ENCODE measurements at regions not wholly inside any gene's neighbourhood (a gene's known extent, or its start where the extent isn't known, plus 50 kb on each side); places are given as distances from the start of the nearest gene placed in this dataset.
"Not testable (repeated sequence)": the region's sequence is repeated elsewhere in the genome, so short reads cannot be mapped to it uniquely, and the experiment has no call there.

DNA sequence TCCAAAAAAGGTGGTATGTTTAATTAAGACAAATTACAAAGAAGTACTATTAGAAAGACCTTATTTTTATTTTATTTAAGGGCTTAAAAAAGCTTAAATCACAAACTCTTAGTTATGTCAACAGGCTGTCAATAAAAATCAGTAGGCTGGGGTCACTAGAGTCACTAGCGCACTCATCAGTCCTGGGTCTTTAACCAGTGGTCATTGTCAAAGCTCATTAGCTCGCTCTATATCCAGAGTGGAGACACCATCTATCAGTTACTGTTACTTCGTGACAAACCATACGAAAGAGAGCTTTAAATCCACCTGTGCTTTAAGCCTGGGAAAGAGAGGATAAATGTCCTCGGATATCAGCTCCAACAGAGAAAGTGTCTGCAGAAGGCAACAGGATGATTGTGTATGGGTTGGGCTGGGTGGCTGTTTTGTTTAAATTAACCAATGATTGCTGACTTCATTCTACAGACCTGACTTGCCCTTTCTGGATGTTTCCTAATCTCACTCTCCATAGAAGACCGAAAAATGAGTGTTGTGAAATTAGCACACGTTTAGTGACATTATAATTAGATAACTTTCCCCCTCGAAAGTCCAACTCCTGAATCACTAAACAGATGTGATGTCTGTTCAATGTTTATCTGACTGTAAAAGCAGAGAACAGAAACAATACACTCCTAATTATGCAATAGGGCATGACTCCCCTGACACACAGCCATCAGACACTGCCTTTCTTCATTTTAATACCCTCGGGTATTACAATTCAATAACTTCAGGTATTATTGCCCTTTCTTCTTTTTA lies 123.6 kb upstream of the TNPO1 start:
- no peak for DNase-seq

DNA sequence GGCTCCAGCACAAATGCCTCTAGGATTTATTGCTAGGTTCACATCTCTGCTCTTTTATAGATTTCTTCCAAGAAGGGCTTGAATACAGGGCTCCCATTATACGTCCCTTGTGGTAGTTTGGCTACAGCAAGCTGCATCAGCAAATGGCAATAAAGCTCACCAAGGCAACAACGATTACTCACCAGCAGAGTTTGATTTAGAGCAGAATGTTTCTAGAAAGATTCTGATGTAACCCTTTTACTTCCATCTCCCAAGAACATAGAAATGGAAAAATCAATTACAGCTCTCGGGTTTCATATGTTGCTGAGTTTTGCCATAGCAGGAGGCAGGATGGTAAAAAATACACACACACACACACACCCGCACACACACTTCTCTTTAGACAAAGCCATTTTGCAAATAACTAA lies 124.2 kb upstream of the TNPO1 start:
- peak; percentile 1 for DNase-seq

DNA sequence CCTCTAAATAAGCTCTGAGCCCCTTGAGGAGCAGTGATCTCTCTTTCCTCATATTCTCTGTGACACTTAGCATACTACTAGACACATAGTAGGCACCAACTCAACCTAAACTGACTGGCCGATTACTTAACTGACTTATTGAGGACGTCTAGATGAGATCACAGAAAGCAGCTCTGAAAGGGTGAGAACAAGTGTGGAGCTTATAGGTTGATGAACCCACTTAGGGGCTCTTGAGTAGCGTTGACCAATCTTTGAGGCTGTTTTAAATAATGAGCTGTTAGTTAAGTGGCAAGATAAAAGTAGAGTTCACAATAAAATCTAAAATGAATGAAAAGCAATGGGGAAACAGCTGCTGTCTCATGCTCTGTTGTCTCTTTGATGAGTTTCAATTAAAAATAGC lies 124.7 kb upstream of the TNPO1 start:
- peak; percentile 1 for DNase-seq

DNA sequence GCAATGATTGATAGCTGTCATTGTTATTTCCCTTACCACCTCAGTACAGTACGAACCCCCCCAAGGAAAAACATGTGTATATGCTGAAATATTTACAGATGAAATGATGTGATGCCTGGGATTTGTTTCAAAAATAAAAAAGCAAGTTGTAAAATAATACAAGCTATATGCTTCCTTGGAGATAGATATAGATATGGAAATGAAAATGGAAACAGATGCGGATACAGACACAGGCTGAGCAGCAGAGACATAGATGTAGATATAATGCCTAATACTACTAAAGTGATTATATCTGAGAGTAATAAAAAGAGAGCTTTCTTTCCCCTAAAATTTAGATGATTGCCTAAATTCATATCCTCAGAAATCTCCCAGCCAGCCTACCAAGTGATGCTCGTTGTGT lies 127.5 kb upstream of the TNPO1 start:
- DNase-seq = no peak

DNA sequence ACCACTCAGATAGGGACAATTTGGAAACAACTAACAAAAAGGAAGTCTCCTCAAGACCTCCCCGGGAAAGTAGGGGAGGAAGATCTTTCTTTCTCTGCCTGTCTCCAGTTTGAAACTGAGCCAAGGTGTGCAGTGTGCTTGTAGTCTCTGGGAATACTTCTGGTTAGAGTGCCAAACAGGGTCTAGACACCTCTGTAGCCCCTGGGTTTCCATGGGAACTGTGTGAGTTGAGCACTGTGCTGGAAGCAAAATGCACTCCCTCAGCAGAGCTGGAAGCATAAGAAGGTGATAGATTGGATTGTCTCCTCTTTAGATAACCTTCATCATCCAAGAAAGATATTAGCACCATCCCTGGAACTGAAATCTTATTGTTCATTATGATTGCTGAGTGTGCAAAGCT lies 129.2 kb upstream of the TNPO1 start:
- DNase-seq = peak; percentile 19

DNA sequence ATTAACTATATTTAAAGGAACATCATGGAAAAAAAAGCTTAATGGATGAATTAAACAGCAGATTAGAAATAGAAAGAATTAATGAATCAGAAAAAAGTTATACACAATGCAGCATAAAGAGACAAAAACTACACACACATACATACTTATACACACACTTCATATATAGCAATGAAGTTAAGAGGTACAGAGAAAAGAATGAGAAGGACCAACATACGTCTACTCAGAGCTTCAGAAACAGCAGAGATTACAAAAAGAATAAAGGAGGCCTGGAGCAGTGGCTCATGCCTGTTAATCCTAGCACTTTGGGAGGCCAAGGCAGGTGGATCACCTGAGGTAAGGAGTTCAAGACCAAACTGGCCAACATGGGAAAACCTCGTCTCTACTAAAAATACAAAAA lies 133.9 kb upstream of the TNPO1 start:
- DNase-seq = no peak

DNA sequence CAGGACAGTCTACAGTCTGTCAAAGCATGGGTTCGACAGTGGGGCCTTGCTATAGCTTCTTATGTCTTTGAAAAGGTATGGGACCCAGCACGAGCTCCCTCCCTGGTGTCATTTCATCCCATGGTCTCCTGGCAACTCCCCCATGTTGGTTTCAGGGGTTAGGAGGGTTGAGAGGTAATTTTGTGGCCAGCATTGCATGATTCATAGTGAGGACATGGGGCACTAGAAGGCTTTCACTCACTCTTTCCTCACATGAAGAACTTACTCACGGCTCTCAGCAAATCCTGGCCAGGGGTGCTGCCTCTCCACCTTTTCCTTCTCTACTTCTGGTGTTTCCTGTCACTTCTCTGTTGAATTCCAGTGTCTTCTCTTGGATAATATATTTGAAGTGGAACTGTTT lies 134.7 kb upstream of the TNPO1 start:
- no peak for DNase-seq

DNA sequence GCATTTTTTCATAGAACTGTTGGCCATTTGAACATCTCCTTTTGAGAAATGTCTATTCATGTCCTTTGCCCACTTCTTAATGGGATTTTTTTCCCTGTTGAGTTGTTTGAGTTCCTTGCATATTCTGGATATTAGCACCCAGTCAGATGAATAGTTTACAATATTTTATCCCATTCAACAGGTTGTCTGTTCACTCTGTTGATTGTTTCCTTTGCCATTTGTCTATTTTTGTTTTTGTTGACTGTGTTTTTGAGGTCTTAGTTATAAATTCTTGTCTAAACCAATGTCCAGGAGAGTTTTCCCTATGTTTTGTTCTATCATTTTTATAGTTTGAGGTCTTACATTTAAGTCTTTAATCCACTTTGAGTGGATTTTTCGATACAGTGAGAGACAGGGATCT lies 139.0 kb upstream of the TNPO1 start:
- no peak for DNase-seq

DNA sequence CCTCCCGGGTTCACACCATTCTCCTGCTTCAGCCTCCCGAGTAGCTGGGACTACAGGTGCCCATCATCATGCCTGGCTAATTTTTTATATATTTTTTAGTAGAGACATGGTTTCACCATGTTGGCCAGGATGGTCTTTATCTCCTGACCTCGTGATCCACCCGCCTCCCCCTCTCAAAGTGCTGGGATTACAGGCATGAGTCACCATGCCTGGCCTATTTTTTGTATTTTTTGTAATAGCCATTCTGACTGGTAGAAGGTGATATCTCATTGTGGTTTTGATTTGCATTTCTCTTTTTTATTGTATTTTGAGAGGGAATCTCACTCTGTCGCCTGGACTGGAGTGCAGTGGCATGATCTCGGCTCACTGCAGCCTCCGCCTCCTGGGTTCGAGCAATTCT lies 139.6 kb upstream of the TNPO1 start:
- DNase-seq = not testable (repeated sequence)

DNA sequence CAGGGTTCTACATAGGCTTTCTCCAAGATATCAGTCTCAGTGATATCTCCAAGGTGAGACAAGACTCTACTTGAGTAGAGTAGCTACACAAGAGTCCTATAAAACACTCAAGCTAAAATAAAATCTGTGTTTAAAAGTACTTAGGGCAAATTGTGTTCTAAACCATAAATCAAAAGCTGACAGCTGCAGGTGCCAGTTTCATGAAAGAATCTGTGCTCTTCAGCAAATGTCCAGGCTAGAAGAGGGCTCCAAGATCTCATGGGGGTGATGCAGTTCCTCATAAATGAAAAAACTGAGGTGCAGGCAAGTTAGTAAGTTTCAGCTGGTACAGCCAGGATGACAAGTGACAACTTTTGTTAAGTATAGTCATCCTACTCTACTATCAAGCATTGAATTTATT lies 142.8 kb upstream of the TNPO1 start:
- peak; percentile 47 for DNase-seq

DNA sequence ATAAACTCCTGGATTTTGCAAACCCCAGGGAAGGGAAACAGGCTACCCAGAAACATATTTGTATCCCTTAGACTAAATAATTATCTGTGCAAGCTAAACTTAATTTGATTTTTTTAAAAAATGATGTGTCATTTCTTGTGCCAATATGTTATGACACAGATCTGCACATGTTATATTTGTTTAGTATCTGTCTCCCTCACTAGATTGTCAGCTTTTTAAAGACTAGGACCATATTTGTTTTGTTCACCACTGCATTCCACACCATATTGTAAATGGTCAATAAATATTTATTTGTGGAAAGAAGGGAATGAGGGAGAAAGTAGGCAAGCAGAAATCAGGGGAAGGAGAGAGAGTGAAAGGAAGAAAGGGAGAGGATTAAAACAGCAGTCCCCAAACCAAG lies 143.3 kb upstream of the TNPO1 start:
- no peak for DNase-seq

DNA sequence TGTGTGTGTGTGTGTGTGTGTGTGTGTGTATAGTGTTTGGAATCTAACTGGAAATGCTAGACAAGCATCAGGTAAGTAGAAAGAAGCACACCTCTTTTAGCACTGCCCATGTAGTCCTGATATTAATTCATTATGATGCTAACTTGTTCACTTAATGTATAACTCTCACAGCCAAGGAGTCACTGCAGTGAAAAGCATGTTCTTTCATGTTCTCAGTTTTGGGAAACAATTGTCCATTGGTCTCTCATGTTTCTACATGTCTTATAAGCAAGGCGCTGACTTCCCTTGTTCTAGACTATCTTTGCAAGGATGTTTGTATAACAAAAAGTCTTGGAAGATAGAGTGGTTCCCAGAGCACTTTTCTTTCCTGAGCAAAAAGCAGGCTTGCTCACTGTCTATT lies 148.8 kb upstream of the TNPO1 start:
- no peak for DNase-seq

DNA sequence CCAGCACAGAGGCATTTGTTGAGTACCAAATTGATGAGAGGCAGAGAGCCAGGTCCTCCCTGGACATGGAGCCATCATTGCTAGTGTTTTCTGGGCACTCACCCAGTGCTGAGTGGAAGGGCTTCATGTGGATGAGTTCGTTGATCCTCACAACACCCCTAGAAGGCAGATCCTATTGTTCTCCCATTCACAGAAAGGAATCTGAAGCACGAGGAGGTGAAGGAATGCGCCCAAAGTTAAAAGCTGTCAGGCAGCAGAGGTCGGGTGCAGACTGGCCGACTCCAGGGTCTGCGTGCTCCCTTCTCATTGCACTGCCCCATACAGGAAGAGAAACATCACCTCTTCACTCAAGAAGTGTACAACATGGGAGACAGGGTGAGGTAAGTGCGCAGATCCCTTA lies 153.5 kb upstream of the TNPO1 start:
- no peak for DNase-seq

DNA sequence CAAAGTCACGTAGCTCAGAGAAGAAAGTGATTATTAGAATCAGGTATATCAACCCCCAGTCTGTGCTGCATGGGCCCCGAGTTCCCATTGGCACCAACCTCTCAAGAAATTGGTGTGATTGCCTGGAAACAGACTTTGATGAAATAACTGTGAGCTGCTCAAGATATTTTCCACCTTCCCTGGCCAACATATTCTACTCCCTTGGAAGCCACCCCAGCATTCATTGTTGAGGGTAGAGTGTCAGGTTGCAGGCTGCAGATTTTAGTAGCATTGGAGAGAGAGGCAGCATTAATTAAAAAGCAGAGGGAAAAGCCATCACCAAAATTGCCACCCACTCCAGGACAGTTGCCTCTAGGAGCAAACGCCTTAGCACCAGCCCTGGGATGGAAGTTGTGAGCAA lies 154.2 kb upstream of the TNPO1 start:
- no peak for DNase-seq

DNA sequence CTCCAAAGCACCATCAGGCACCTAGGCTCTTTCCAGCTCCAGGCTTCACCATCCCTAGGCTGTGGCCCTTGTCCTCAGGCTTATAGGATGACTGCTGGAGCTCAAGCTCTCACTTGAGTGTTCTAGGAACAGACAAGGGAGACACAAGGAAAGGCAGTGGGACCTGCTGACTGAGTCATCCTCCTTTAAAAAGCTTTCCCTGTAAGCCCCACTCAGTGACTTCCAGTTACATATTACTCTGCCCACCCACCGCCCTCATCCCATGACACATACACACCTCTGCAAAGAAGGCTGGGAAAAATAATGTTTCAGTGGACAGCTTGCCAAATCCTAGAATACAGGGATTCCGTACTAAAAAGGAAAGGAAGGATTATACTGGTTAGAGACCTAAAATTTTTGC lies 154.2 kb upstream of the ZNF366 start:
- DNase-seq = no peak

DNA sequence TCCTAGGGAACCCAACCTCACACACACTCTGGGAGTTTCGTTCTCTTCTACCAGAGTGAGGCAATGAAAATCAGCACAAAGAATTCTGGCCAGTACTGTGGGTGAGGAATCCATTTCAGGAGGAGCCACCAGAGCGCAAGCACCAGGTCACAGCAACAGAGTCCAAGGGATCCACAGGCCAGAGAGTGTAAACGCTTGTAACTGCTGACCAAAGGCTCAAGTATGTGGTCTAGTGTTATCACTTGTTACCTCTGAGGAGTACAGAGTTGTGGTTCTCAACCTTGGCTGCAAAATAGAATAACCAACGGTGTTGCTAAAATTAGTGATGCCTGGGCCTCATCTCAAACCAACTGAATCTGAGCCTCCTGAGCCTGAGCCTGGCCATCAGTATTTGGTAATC lies 152.5 kb upstream of the ZNF366 start:
- DNase-seq = no peak

DNA sequence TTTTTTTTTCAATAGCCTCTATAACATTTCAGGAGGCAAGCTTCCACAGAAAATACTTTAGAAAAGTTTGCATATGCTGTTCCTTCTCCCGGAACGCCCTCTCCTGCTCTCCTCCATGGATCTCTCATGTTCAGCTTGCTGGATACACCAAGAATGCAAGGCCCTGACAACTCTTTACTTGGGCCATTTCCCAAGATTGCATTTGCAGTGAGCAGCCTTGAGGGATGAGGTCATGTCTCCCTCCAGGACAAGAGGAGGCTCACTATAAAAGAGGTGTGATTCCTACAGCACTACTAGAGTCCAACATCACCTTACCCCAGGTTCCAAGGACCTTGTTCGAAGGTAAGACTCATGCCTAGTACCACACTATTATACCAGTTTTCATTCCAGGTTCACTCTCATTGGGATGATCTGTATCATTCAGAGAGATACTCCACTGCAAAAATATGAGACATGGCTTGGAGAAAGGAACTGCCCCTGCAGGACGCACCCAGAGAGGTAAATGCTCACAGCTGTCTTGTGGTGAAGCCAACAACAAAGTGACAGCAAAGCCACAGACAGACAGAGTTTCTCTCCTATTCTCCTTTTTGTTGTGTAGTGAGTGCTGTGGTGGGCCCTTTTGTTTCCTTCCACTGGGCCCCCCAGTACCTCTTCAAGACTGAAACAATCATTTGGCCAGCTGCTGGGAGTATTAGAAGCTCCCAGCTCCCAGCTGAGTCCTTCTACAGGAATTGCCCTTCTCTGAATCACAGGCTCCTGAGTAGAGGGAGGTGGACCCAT lies 151.7 kb upstream of the ZNF366 start:
- DNase-seq = no peak

DNA sequence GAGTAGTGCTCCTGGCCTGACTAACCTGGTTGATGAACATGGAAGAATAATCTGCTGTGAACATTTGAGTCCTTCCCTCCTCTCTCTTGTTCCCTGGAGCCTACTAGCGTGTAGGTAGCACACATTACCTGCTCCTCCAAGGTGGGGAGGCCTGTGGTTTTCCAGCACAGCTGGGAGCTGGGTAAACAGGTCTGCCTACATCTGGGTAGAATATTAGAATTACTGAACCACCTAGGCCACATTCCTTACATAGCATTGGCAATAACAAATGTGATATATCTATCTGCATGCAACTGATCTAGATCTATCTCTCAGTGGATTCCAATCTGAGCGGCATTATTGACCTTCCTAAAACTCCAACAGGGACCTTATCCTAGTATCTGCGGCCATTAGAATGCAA lies 151.0 kb upstream of the ZNF366 start:
- DNase-seq = no peak

DNA sequence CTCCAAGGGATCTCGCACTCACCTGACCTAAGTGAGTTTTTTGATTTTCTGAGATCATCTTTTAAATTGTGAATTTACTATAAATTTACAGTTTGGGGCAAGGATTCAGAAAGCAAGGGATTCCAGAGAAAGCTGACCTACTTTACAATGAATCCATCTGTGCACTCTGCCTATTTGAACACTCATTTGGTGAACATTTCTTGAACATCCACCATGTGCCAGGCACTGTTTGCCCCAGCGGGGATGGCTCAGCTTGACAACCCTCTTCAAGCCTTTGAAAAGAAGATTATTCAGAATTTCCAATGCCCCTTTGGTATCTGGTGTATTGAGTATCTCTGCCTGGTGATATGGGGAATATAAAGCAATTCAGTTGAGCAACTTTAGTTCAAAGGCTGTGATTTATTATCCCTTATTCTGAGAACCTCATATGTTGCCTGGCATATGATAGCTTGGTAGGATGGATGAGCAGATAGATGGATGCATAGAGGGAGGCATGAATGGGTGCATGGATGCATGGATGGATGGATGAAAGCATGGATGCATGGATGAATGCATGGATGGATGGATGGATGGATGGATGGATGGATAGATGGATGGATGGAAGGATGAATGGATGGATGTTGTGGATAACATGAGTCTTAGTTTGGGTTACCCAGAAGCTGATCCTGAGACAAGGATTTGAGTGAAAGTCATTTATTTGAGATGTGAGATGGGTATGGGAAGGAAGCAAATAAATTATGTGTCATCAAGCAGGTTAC lies 149.7 kb upstream of the ZNF366 start:
- no peak for DNase-seq

DNA sequence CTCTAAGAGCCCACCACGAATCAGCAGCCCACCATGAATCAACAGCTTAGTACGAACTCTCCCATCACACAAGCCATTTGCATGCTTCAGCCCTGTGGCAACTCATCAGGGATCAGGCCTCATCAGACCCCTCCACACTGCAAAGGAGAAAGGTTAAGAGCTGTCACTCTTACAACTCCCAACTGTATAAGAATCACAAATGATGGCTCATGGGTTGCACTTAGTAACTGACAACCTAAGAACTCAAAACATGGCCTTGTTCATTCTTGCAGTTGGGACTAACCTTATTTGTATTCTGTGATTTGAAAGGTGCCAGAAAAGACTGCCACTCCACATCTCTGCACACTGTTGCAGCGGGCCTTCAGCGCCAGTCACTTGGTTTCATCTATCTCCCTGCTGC lies 149.1 kb upstream of the ZNF366 start:
- DNase-seq = no peak

DNA sequence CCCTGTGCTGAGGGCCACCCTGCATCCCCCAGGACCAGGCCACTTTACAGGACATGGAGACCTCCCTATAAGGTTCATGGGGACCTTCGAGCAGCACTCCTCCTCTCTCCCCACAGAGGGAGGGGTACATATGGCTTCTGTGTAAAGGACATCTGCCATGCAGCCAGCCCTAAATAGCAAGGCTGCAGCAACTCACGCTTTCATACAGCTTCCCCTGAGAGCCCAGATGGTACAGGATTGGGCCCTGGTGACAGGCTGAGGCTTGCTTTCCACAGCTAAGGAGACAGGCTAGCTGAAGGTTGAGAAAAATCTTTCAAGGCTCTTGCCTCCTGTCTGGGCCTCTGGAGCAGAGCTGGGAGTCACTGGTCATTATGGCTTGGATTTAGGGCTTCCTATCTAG lies 147.0 kb upstream of the ZNF366 start:
- no peak for DNase-seq

DNA sequence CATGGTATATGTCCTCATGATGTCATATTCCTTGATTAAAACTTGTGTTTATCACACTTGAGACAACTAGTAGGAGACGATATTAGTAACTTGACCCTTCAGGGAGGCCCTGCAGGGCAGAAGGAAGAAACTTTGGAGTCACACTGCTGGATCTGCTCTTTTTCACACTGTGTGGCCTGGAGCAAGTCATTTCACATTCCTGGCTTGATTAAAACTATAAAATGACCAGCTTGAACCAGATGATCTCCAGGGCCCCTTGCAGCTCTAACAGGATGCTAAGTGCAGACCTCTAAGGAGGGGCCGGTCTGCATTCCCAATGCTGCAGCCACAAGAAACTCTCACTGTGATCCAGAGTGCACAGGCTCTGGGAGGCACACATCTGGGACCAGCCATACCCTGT lies 146.4 kb upstream of the ZNF366 start:
- no peak for DNase-seq

DNA sequence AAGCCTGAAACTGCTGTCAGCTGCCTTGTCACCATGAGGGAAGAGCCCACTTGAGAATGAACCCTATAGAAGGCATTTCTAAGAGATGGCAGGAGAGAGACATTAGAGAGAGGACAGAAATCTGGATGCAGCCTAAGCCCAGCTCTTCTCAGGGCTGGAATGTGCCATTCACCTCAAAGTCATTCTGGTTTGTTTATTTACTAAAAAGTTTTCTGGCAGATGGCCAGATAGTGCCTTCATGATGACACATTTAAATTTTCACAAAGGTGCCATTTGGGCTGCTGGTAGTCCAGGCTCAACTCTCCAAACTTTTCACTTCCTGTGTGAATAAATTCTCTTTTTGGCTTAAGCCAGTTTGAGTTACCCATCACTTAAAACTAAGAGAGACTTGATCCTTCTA lies 144.6 kb upstream of the ZNF366 start:
- no peak for DNase-seq

DNA sequence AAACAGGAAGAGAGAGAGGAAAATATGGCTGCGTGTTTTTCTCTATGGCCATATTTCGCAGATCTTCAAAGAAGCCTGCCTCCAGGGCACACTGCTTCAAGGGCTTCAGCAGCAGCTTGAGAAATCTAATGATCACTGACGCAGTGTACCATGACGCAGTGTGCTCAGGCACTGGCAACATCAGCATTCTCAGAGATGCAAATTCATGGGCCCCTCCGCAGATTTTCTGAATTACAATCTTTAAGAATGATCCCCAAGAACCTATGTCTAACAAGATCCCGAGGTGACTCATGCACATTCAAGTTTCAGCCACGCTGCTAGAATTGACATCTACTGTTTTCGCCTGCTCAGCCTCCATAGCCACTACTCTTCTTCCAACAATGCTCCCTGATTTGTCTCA lies 143.9 kb upstream of the ZNF366 start:
- DNase-seq = no peak
